NB4 (cell line): ENCODE measurements at regions not wholly inside any gene's neighbourhood (a gene's known extent, or its start where the extent isn't known, plus 50 kb on each side); places are given as distances from the start of the nearest gene placed in this dataset.

Experiments used
- CTCF ChIP-seq: IDR thresholded peaks from one replicate; pipeline ENCODE4 v1.5.1; 2012; ENCODE audit warnings: low read depth, low read length
- POLR2A ChIP-seq: IDR thresholded peaks from 2 replicates; pipeline ENCODE4 v1.6.1; 2011; ENCODE audit warnings: mild to moderate bottlenecking; ENCODE audit not compliant: insufficient read length; ENCODE audit errors: extremely low read depth

GRCh38 chr9:115264313-115264712 is 146.4 kb upstream of the TNC start:
- TF ChIP-seq CTCF (no peak), POLR2A (no peak)
